ENCODE measurements at regions not wholly inside any gene's neighbourhood (a gene's known extent, or its start where the extent isn't known, plus 50 kb on each side); places are given as distances from the start of the nearest gene placed in this dataset.

- no peak for TF ChIP-seq POLR2AphosphoS5 (IDR thresholded peaks at IDR 0.05; ENCODE audit: low read depth, low read length)
- TF ChIP-seq EZH2phosphoT487 (IDR thresholded peaks at IDR 0.05; ENCODE audit: borderline replicate concordance, low read depth) = no peak
- TF ChIP-seq, protein P1, sequence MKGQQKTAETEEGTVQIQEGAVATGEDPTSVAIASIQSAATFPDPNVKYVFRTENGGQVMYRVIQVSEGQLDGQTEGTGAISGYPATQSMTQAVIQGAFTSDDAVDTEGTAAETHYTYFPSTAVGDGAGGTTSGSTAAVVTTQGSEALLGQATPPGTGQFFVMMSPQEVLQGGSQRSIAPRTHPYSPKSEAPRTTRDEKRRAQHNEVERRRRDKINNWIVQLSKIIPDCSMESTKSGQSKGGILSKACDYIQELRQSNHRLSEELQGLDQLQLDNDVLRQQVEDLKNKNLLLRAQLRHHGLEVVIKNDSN (IDR thresholded peaks at IDR 0.05; ENCODE audit: borderline replicate concordance, low read depth) = no peak
- TF ChIP-seq RAD21 (IDR thresholded peaks at IDR 0.05; ENCODE audit: low read length) = no peak
- TF ChIP-seq, protein P2, sequence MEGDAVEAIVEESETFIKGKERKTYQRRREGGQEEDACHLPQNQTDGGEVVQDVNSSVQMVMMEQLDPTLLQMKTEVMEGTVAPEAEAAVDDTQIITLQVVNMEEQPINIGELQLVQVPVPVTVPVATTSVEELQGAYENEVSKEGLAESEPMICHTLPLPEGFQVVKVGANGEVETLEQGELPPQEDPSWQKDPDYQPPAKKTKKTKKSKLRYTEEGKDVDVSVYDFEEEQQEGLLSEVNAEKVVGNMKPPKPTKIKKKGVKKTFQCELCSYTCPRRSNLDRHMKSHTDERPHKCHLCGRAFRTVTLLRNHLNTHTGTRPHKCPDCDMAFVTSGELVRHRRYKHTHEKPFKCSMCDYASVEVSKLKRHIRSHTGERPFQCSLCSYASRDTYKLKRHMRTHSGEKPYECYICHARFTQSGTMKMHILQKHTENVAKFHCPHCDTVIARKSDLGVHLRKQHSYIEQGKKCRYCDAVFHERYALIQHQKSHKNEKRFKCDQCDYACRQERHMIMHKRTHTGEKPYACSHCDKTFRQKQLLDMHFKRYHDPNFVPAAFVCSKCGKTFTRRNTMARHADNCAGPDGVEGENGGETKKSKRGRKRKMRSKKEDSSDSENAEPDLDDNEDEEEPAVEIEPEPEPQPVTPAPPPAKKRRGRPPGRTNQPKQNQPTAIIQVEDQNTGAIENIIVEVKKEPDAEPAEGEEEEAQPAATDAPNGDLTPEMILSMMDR (IDR thresholded peaks at IDR 0.05) = no peak
- no peak for TF ChIP-seq FOXM1 (IDR thresholded peaks at IDR 0.05; ENCODE audit: low read depth)
- no peak for TF ChIP-seq MAX (IDR thresholded peaks at IDR 0.05; ENCODE audit: low read depth)
- H3F3A ChIP-seq (replicated peaks; ENCODE audit: insufficient read depth) = no peaks in the 10 kb centered on the region
- H3K4me1 ChIP-seq (ENCODE audit: control insufficient read depth in 1 of 2, insufficient read depth in 2 of 2, low read depth in 1 of 2, low read length in 1 of 2) = no peaks in the 10 kb centered on the region; a peak in 1 of 4 replicates
- 24% methylated on average over 9 of the region's 14 CpGs for WGBS (ENCODE audit: low lambda C conversion rate)
- no peak overlapping the region for H3K4me3 ChIP-seq (ENCODE audit: low read depth in 2 of 2, low read length in 1 of 2)
- no peaks in the 10 kb centered on the region for H4K20me1 ChIP-seq (ENCODE audit: insufficient read depth)
- no peaks in the 10 kb centered on the region for H3K9me2 ChIP-seq
- ChIA-PET CTCF (interaction anchor here (1.7 kb wide), 1 partner anchor 32 kb away, joined by 5 read pairs; no protein-coding TSS in a partner anchor), POLR2A (no interaction called here)
- H2AFZ ChIP-seq (ENCODE audit: low read depth) = no peak overlapping the region
- no peaks in the 10 kb centered on the region for H3K79me2 ChIP-seq (ENCODE audit: insufficient read depth)
- no peak overlapping the region for H3K27ac ChIP-seq (ENCODE audit: low read depth in 2 of 2, low read length in 1 of 2)
- H3K36me3 ChIP-seq (replicated peaks in 1 of 2; ENCODE audit: control insufficient read depth in 1 of 2, insufficient read depth in 2 of 2, low read length in 1 of 2) = no peaks in the 10 kb centered on the region
- no peaks in the 10 kb centered on the region for H3K9me3 ChIP-seq
- no peak overlapping the region for H3K9ac ChIP-seq
- no peak for DNase-seq
- no peak overlapping the region for H3K4me2 ChIP-seq
- H3K27me3 ChIP-seq (ENCODE audit: insufficient read depth) = no peaks in the 10 kb centered on the region
Measured at GRCh38 chr2:129891341-129892320, 87.8 kb upstream of the RAB6C start.

DNA sequence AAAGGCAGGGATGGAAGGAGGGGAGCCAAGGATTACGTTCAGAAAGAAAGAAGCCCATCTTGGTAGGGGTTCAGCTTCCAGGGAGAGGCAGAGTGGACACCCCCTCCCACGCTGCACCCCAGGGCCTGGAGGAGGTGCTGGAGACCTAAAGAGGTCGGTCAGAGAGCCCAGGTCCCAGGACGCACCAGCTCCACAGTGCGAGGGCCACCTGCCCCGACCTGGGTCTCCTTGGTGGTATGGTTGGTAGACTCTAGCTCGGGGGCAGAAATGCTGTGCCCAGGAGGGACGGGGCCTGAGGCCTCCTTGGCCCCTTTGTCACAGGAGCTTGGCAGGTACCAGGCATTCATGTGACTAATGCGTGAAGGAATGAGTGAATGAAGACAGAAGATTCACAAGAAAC lies 87.1 kb upstream of the RAB6C start:
- Histone ChIP-seq H3K4me1 (ENCODE audit: control insufficient read depth in 1 of 2, insufficient read depth in 2 of 2, low read depth in 1 of 2, low read length in 1 of 2) (no peaks in the 10 kb centered on the region; a peak in 1 of 4 replicates), H4K20me1 (ENCODE audit: insufficient read depth) (no peaks in the 10 kb centered on the region), H3F3A (replicated peaks; ENCODE audit: insufficient read depth) (no peaks in the 10 kb centered on the region), H3K9ac (no peak overlapping the region), H3K27me3 (ENCODE audit: insufficient read depth) (no peaks in the 10 kb centered on the region), H3K36me3 (replicated peaks in 1 of 2; ENCODE audit: control insufficient read depth in 1 of 2, insufficient read depth in 2 of 2, low read length in 1 of 2) (no peaks in the 10 kb centered on the region), H3K4me3 (ENCODE audit: low read depth in 2 of 2, low read length in 1 of 2) (no peak overlapping the region), H3K27ac (ENCODE audit: low read depth in 2 of 2, low read length in 1 of 2) (no peak overlapping the region), H3K79me2 (ENCODE audit: insufficient read depth) (no peaks in the 10 kb centered on the region), H2AFZ (ENCODE audit: low read depth) (no peak overlapping the region), H3K9me3 (no peaks in the 10 kb centered on the region), H3K4me2 (no peak overlapping the region), H3K9me2 (no peaks in the 10 kb centered on the region)
- DNase-seq = no peak
- ChIA-PET CTCF (no interaction called here), POLR2A (no interaction called here)
- TF ChIP-seq FOXJ3 (CRISPR knock-in tag; IDR thresholded peaks at IDR 0.05) (no peak), EZH2phosphoT487 (IDR thresholded peaks at IDR 0.05; ENCODE audit: borderline replicate concordance, low read depth) (no peak), MAX (IDR thresholded peaks at IDR 0.05; ENCODE audit: low read depth) (no peak), FOSL2 (IDR thresholded peaks at IDR 0.05; ENCODE audit: borderline replicate concordance, low read depth) (no peak), GABPA (IDR thresholded peaks at IDR 0.05; ENCODE audit: low read depth) (no peak), NFIC (IDR thresholded peaks at IDR 0.05; ENCODE audit: borderline replicate concordance) (no peak), PBX3 (IDR thresholded peaks at IDR 0.05) (no peak), RFX5 (IDR thresholded peaks at IDR 0.05; ENCODE audit: low read length) (no peak), EP300 (IDR thresholded peaks at IDR 0.05; ENCODE audit: borderline replicate concordance in 1 of 2, low read depth in 1 of 2, low read length in 1 of 2) (no peak)
- TF ChIP-seq, protein P3, sequence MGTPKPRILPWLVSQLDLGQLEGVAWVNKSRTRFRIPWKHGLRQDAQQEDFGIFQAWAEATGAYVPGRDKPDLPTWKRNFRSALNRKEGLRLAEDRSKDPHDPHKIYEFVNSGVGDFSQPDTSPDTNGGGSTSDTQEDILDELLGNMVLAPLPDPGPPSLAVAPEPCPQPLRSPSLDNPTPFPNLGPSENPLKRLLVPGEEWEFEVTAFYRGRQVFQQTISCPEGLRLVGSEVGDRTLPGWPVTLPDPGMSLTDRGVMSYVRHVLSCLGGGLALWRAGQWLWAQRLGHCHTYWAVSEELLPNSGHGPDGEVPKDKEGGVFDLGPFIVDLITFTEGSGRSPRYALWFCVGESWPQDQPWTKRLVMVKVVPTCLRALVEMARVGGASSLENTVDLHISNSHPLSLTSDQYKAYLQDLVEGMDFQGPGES (IDR thresholded peaks at IDR 0.05; ENCODE audit: low read depth, low read length) = no peak
- TF ChIP-seq, protein P1 (IDR thresholded peaks at IDR 0.05; ENCODE audit: borderline replicate concordance, low read depth) = no peak
- 23% methylated on average over 6 of the region's 9 CpGs for WGBS (ENCODE audit: low lambda C conversion rate)

All from SK-N-SH (cell line).